SKM-1 treated with dmso at 0.1 percent for 144 hours (cell line): ENCODE measurements at regions not wholly inside any gene's neighbourhood (a gene's known extent, or its start where the extent isn't known, plus 50 kb on each side); places are given as distances from the start of the nearest gene placed in this dataset.

ENCODE experiments used
- DNase-seq: peaks from one replicate; lab custom pipeline; 2025; ENCODE audit not compliant: unreplicated experiment; lab: John Stamatoyannopoulos, UW

DNA sequence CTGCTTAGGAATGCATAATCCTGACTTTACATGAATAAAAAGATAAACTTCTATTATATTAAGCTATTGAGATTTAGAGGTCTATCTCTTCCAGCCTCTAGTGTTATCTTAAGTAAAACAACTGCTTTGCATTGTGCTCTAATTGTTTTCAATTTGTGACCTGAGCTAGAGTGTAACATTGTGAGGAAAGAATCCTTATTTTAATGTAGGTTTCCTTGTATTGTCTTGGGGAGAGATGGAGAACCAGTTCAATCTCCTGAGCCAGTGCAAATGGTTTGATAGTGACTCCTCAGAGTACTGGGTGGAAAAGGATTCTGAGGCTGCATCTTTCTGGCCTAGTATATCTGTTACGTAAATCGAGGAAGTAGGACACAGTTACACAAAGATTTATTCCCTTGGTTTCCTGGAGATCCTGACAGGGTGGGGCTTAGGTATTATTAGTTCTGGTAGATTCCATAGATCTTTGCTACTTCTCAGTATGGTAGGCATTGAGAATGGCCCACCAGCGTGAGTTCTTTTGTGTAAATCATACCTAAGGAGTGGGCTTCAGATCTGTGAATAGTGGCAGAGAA, 683.5 kb upstream of the CCDC179 start:
- no peak for DNase-seq

DNA sequence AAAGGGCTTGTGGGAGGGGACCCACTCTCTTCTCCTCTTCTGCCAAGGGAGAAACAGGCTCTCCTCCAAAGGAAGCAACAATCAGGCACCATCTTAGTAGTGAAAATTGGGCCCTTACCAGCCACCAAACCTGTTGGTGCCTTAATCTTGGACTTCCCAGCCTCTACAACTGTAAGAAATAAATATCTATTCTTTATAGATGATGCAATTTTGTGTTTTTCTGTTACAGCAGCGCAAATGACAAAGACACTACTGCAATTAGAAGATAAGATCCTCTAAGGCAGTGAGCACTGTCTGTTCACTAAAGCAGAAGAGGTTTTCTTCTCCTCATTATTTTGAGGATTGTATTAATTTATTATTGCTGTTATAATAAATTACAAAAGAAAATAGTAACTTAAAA, 691.4 kb upstream of the CCDC179 start:
- DNase-seq: no peak

- DNase-seq: no peak
Measured at GRCh38 chr11:23554002-23554401, 693.7 kb upstream of the CCDC179 start.

GRCh38 chr11:23555085-23555484, 694.8 kb upstream of the CCDC179 start:
- no peak for DNase-seq

DNA sequence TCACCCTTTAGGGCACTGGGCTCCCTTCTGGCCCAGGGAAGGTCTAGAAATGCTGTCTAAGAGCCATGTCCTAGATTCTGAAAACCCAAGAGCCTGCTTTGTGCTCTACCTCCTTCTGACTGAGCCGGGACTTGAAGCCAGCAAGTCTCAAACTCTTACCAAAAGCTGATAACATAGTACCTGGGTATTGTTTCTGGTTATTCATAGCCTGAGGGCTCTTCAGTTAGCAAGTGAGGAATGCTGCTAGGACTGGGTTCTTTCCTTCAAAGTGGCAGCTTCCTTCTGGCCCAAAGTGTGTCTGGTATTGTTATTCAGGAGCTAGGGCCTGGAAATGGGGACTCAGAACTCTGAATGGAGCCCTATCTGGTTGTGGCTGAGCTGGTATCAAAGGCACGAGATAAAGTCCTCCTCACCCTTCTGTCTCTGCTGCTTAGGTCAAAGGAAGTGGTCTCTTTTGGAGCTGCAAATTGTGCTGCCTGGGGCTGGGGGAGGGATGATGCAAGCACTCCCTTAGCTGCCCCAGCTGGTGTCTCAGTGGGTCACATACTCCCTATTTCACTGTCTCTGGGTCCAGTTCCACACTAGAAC, 696.0 kb upstream of the CCDC179 start:
- no peak for DNase-seq

DNA sequence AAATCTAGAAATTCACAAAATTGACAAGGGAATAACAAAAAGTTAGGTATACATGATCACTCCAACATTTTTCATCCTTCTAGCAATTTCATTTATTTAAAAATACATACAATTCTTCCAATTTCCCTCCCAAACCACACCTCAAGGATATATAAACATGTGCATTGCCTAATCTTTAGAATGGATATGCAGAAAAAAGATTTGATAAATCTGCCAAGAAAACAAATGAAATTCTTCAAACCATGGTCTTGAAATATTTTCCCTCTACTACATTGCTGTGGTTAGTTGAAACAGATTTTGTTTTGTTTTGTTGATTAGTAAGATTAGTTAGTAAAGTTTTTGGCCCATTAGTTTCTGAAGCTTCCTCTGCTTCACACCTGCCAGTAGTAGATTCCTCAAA, 703.3 kb upstream of the CCDC179 start:
- no peak for DNase-seq

DNA sequence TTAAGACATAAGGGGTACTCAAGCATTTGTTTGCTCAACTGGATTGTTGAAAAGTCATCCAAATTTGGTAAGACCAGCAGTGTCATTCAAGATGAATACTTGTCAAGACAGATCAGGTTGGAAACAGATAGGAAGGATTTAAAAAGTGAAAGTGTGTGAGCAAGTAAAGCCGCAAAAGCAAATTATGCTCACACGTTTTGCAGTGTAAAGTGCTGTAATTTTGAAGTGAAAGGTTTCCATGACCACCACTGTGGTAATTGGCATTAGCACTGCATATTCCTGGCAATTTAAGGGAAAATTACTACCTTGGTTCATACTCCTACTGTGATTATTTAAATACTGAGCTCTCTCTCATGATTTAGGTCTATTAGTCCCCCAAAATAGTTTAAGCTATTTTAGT, 704.1 kb upstream of the CCDC179 start:
- no peak for DNase-seq

DNA sequence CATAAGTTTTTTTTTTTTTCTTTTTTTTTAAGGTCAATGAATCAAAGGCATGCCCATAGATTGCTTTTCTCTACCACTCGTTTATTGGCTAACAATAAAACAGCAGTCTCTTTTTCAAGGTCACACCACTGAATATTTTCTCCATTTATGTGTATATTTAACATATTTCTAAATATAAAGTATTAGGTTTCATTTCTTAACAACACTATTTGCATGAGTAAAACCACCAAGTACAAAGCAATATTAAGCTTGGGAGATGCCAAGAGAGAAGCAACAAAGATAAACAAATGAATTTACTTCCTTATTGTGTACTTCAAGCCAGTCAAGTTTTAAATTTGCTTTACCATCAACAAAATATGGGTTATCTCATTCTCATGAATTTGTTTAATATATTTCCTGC, 708.9 kb upstream of the CCDC179 start:
- no peak for DNase-seq

GRCh38 chr11:23569547-23569946, 709.3 kb upstream of the CCDC179 start:
- DNase-seq: no peak

DNA sequence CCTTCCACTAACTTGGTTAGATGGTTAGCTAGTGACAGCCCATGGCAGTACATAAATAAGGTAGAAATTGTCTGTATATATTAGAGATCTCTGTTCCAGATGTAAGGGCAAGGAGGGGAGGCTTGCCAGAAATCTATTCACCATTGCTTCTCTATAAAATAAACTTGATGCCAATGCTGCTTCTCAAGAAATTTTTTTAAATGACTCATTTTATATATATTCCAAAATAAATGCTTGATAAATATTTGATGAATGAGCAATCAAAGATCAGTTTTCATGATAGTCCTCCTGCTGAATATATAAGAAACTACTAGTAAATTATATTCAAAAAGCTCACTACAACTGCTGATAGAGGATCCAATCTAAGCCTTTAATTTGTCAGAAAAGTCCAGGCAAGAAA, 710.6 kb upstream of the CCDC179 start:
- no peak for DNase-seq

- no peak for DNase-seq
Measured at GRCh38 chr11:23573429-23573828, 713.2 kb upstream of the CCDC179 start.

DNA sequence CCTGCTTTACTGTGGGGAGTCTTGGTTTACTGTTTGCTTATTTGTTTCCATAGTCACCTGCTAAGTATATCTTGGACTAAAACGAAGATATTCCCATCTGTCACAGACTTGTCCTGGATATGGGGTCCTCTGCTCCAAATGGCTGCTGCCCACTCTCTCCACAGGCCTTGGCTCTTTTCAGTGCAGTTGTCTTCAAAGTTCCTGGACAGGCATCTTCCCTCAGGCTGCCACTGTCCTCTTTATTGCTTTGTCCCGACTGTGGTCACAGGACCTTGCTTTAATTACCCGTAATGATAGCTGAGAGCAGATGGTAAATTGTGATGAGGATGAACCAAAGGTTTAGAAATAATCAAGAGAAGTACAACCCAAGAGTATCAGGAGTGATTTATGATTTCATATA, 713.9 kb upstream of the CCDC179 start:
- no peak for DNase-seq

GRCh38 chr11:23577296-23577695, 717.0 kb upstream of the CCDC179 start:
- DNase-seq: no peak

GRCh38 chr11:23585416-23586104, 725.3 kb upstream of the CCDC179 start:
- no peak for DNase-seq

GRCh38 chr11:23586173-23586572, 725.9 kb upstream of the CCDC179 start:
- no peak for DNase-seq

- DNase-seq: no peak
Measured at GRCh38 chr11:23590596-23591308, 730.5 kb upstream of the CCDC179 start.

GRCh38 chr11:23594755-23595154, 734.5 kb upstream of the CCDC179 start:
- DNase-seq: no peak

- DNase-seq: no peak
Measured at GRCh38 chr11:23604966-23605365, 744.7 kb upstream of the CCDC179 start.

GRCh38 chr11:23606191-23606590, 745.9 kb upstream of the CCDC179 start:
- DNase-seq: no peak

- no peak for DNase-seq
Measured at GRCh38 chr11:23611726-23612125, 751.5 kb upstream of the CCDC179 start.

DNA sequence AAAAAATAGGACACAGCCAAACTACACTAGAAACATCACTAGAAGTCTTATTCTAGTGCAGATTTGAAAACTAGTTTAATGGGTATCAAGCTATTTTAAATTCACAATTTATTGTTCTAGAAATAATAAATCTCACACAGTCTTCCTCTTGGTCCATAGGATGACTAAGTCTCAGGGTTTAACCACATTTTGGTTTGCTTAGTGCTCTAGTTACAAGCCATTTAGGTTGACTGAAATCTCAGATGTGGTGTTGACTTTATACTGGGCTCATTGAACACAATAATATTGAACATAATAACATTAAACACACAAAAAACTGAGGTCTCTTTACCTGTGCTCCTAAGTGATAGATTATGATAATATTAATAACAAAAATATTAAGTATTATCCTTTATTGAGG, 760.3 kb upstream of the CCDC179 start:
- no peak for DNase-seq

- DNase-seq: no peak
Measured at GRCh38 chr11:23632293-23632692, 772.0 kb upstream of the CCDC179 start.
